LoVo (cell line): ENCODE measurements at regions not wholly inside any gene's neighbourhood (a gene's known extent, or its start where the extent isn't known, plus 50 kb on each side); places are given as distances from the start of the nearest gene placed in this dataset.
"Not testable (repeated sequence)": the region's sequence is repeated elsewhere in the genome, so short reads cannot be mapped to it uniquely, and the experiment has no call there.

Experiments used
- DNase-seq: peaks from one replicate; pipeline ENCODE4 v3.0.0-alpha.2; 2016; ENCODE audit warnings: low spot score

GRCh38 chr7:85423209-85423895 is 236.5 kb upstream of the SEMA3D start:
- DNase-seq: no peak

- DNase-seq: no peak
Observed at GRCh38 chr7:85415743-85416142, 228.9 kb upstream of the SEMA3D start.

GRCh38 chr7:85413718-85414117 is 226.9 kb upstream of the SEMA3D start:
- no peak for DNase-seq

- no peak for DNase-seq
Observed at GRCh38 chr7:85412912-85413311, 226.1 kb upstream of the SEMA3D start.

GRCh38 chr7:85407391-85407790 is 220.5 kb upstream of the SEMA3D start:
- DNase-seq: no peak

GRCh38 chr7:85405016-85405902 is 218.4 kb upstream of the SEMA3D start:
- DNase-seq: no peak

- DNase-seq: no peak
Observed at GRCh38 chr7:85396676-85397075, 209.8 kb upstream of the SEMA3D start.

GRCh38 chr7:85392789-85393188 is 205.9 kb upstream of the SEMA3D start:
- DNase-seq: no peak

- DNase-seq: peak; percentile 7
Observed at GRCh38 chr7:85392326-85392725, 205.5 kb upstream of the SEMA3D start.

- no peak for DNase-seq
Observed at GRCh38 chr7:85386460-85386859, 199.6 kb upstream of the SEMA3D start.

GRCh38 chr7:85384392-85384791 is 197.5 kb upstream of the SEMA3D start:
- no peak for DNase-seq

- no peak for DNase-seq
Observed at GRCh38 chr7:85381212-85381611, 194.4 kb upstream of the SEMA3D start.

GRCh38 chr7:85376589-85376988 is 189.7 kb upstream of the SEMA3D start:
- no peak for DNase-seq

GRCh38 chr7:85356916-85357315 is 170.1 kb upstream of the SEMA3D start:
- DNase-seq: no peak

- no peak for DNase-seq
Observed at GRCh38 chr7:85343484-85343883, 156.6 kb upstream of the SEMA3D start.

- no peak for DNase-seq
Observed at GRCh38 chr7:85342781-85343180, 155.9 kb upstream of the SEMA3D start.

GRCh38 chr7:85341973-85342372 is 155.1 kb upstream of the SEMA3D start:
- no peak for DNase-seq

- no peak for DNase-seq
Observed at GRCh38 chr7:85341121-85341520, 154.3 kb upstream of the SEMA3D start.

- no peak for DNase-seq
Observed at GRCh38 chr7:85336086-85336485, 149.2 kb upstream of the SEMA3D start.

- not testable (repeated sequence) for DNase-seq
Observed at GRCh38 chr7:85335113-85335512, 148.3 kb upstream of the SEMA3D start.

- DNase-seq: no peak
Observed at GRCh38 chr7:85328456-85328998, 141.7 kb upstream of the SEMA3D start.

- DNase-seq: no peak
Observed at GRCh38 chr7:85324145-85324799, 137.4 kb upstream of the SEMA3D start.

GRCh38 chr7:85322252-85322651 is 135.4 kb upstream of the SEMA3D start:
- peak; percentile 35 for DNase-seq
